ENCODE measurements at regions not wholly inside any gene's neighbourhood (a gene's known extent, or its start where the extent isn't known, plus 50 kb on each side); places are given as distances from the start of the nearest gene placed in this dataset.

DNA sequence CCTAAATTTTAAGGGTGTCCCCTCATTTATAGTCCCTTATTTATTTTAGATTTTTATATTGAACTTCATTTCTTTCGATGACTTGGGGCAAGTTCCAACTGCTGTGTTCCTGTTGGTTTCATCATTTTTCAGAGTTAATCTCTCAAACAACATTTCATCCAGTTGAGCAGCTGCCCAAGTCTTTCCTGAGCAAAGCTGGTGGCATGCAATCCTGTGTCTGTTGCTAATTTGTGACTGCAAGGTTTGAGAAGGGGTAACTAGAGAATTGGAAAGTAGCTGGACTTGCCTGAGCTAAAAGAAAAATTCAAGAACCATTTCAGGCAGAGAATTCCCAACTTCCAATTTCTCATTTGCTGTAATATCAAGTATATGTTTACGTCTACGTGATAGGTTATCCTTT lies 881.5 kb upstream of the SLC35B3 start:
- no peak for TF ChIP-seq TAF1 (IDR thresholded peaks at IDR 0.05; ENCODE audit: borderline replicate concordance, insufficient read depth, low read length)
- TF ChIP-seq FOXP2 (optimal IDR thresholded peaks at IDR 0.05; ENCODE audit: borderline replicate concordance, extremely low read depth, extremely low read length, insufficient read depth): no peak
- TF ChIP-seq REST (IDR thresholded peaks at IDR 0.05; ENCODE audit: insufficient read depth in 1 of 2, low read depth in 2 of 2, low read length in 2 of 2): no peak

DNA sequence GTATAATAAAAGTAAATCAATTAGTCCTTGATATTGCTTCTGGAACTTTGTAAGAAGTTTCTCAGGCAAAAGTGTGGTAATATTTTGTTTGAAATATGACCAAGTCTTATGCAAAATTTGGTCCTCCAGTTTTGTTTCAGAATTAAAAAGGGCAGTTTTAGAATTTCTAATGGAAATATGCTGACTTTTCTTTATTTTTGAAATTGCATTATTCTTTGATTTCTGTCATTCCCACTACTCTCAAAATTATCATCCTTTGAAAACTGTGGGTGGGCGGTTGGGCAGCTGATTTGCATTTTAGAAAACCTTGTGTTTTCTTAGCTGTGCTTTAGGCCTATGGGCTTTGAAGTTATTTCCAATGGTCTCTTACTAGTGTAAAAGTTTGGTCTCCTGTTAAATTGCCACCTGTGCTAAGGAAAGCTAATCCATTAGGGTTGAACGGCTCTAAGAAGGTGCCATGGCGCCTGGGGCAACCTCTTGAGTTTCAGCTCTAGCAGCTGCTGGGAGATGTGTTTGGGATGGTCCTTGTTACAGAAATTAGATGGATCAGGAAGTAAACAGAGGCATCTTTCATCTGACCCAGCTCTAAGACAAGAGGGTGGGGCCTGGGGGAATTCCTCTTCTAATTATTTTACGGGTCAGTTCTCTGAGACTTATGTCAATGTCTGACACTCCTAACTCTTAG lies 880.8 kb upstream of the SLC35B3 start:
- TF ChIP-seq REST (IDR thresholded peaks at IDR 0.05; ENCODE audit: insufficient read depth in 1 of 2, low read depth in 2 of 2, low read length in 2 of 2): no peak
- no peak for TF ChIP-seq FOXP2 (optimal IDR thresholded peaks at IDR 0.05; ENCODE audit: borderline replicate concordance, extremely low read depth, extremely low read length, insufficient read depth)
- no peak for TF ChIP-seq POLR2AphosphoS5 (IDR thresholded peaks at IDR 0.05; ENCODE audit: low read depth, low read length)
- TF ChIP-seq SIN3A (IDR thresholded peaks at IDR 0.05; ENCODE audit: borderline replicate concordance, insufficient read depth, low read length): no peak
- TF ChIP-seq TAF1 (IDR thresholded peaks at IDR 0.05; ENCODE audit: borderline replicate concordance, insufficient read depth, low read length): no peak

GRCh38 chr6:9308284-9308683 lies 872.9 kb upstream of the SLC35B3 start:
- TF ChIP-seq REST (IDR thresholded peaks at IDR 0.05; ENCODE audit: insufficient read depth in 1 of 2, low read depth in 2 of 2, low read length in 2 of 2) (no peak), SIN3A (IDR thresholded peaks at IDR 0.05; ENCODE audit: borderline replicate concordance, insufficient read depth, low read length) (no peak), TAF1 (IDR thresholded peaks at IDR 0.05; ENCODE audit: borderline replicate concordance, insufficient read depth, low read length) (no peak), POLR2AphosphoS5 (IDR thresholded peaks at IDR 0.05; ENCODE audit: low read depth, low read length) (no peak), FOXP2 (optimal IDR thresholded peaks at IDR 0.05; ENCODE audit: borderline replicate concordance, extremely low read depth, extremely low read length, insufficient read depth) (no peak)

- TF ChIP-seq TAF1 (IDR thresholded peaks at IDR 0.05; ENCODE audit: borderline replicate concordance, insufficient read depth, low read length) (no peak), REST (IDR thresholded peaks at IDR 0.05; ENCODE audit: insufficient read depth in 1 of 2, low read depth in 2 of 2, low read length in 2 of 2) (no peak), FOXP2 (optimal IDR thresholded peaks at IDR 0.05; ENCODE audit: borderline replicate concordance, extremely low read depth, extremely low read length, insufficient read depth) (no peak), POLR2AphosphoS5 (IDR thresholded peaks at IDR 0.05; ENCODE audit: low read depth, low read length) (no peak), SIN3A (IDR thresholded peaks at IDR 0.05; ENCODE audit: borderline replicate concordance, insufficient read depth, low read length) (no peak)
Measured at GRCh38 chr6:9307786-9308185, 872.4 kb upstream of the SLC35B3 start.

DNA sequence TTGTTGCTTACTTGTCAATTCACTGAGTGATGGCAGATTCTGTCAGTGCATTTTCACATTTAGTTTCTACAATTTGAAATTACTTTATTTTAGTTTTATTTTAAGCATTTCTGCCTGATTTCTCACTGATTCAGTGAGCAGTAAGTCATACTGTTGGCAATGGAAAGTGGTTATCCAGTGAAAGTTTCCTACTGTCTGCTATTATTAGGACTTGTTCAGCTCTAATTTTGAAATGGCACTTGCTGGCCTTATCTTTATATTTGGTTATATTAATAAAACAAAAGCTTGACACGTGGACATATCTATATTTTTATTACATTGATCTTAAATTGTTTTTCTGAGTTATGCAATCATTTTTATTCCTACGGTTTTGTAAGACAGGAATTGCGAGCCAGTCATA lies 871.8 kb upstream of the SLC35B3 start:
- no peak for TF ChIP-seq FOXP2 (optimal IDR thresholded peaks at IDR 0.05; ENCODE audit: borderline replicate concordance, extremely low read depth, extremely low read length, insufficient read depth)
- no peak for TF ChIP-seq POLR2AphosphoS5 (IDR thresholded peaks at IDR 0.05; ENCODE audit: low read depth, low read length)
- TF ChIP-seq SIN3A (IDR thresholded peaks at IDR 0.05; ENCODE audit: borderline replicate concordance, insufficient read depth, low read length): no peak
- no peak for TF ChIP-seq REST (IDR thresholded peaks at IDR 0.05; ENCODE audit: insufficient read depth in 1 of 2, low read depth in 2 of 2, low read length in 2 of 2)
- TF ChIP-seq TAF1 (IDR thresholded peaks at IDR 0.05; ENCODE audit: borderline replicate concordance, insufficient read depth, low read length): no peak

Measured in PFSK-1 (cell line).